HG02870 (cell line): ENCODE measurements at regions not wholly inside any gene's neighbourhood (a gene's known extent, or its start where the extent isn't known, plus 50 kb on each side); places are given as distances from the start of the nearest gene placed in this dataset.

ENCODE experiments used
- ATAC-seq: cut with Tn5 transposase; IDR thresholded peaks from one replicate; pipeline ENCODE4 v1.9.1; 2021; ENCODE audit warnings: mild to moderate bottlenecking, moderate library complexity; ENCODE audit not compliant: unreplicated experiment

GRCh38 chr4:121526509-121526908 lies 145.7 kb upstream of the QRFPR start:
- ATAC-seq = no peak

- no peak for ATAC-seq
These were observed 138.5 kb upstream of the QRFPR start for GRCh38 chr4:121519236-121519838.

GRCh38 chr4:121517241-121517640 lies 136.4 kb upstream of the QRFPR start:
- no peak for ATAC-seq

GRCh38 chr4:121514443-121514842 lies 133.6 kb upstream of the QRFPR start:
- no peak for ATAC-seq

- ATAC-seq = peak; percentile 83
These were observed 129.6 kb upstream of the QRFPR start for GRCh38 chr4:121510341-121510874.

- no peak for ATAC-seq
These were observed 104.5 kb upstream of the QRFPR start for GRCh38 chr4:121485190-121485804.

GRCh38 chr4:121484633-121485032 lies 103.8 kb upstream of the QRFPR start:
- peak; percentile 94 for ATAC-seq

GRCh38 chr4:121479808-121480207 lies 99.0 kb upstream of the QRFPR start:
- no peak for ATAC-seq

- no peak for ATAC-seq
These were observed 96.7 kb upstream of the QRFPR start for GRCh38 chr4:121477480-121477879.

- no peak for ATAC-seq
These were observed 96.3 kb upstream of the QRFPR start for GRCh38 chr4:121477079-121477478.

GRCh38 chr4:121472937-121473721 lies 92.3 kb upstream of the QRFPR start:
- ATAC-seq = peak; percentile 65

GRCh38 chr4:121464854-121465253 lies 84.0 kb upstream of the QRFPR start:
- ATAC-seq = no peak

- ATAC-seq = peak; percentile 93
These were observed 81.9 kb upstream of the QRFPR start for GRCh38 chr4:121462660-121463261.

GRCh38 chr4:121459026-121459425 lies 78.2 kb upstream of the QRFPR start:
- no peak for ATAC-seq

- ATAC-seq = no peak
These were observed 76.6 kb upstream of the QRFPR start for GRCh38 chr4:121457278-121457875.

- ATAC-seq = no peak
These were observed 74.5 kb upstream of the QRFPR start for GRCh38 chr4:121455285-121455684.

- ATAC-seq = no peak
These were observed 73.6 kb upstream of the QRFPR start for GRCh38 chr4:121454251-121454979.

GRCh38 chr4:121451310-121451709 lies 70.5 kb upstream of the QRFPR start:
- ATAC-seq = no peak

- ATAC-seq = no peak
These were observed 68.6 kb upstream of the QRFPR start for GRCh38 chr4:121449416-121449815.

- no peak for ATAC-seq
These were observed 67.4 kb upstream of the QRFPR start for GRCh38 chr4:121448231-121448630.
